ENCODE measurements at regions not wholly inside any gene's neighbourhood (a gene's known extent, or its start where the extent isn't known, plus 50 kb on each side); places are given as distances from the start of the nearest gene placed in this dataset.

DNA sequence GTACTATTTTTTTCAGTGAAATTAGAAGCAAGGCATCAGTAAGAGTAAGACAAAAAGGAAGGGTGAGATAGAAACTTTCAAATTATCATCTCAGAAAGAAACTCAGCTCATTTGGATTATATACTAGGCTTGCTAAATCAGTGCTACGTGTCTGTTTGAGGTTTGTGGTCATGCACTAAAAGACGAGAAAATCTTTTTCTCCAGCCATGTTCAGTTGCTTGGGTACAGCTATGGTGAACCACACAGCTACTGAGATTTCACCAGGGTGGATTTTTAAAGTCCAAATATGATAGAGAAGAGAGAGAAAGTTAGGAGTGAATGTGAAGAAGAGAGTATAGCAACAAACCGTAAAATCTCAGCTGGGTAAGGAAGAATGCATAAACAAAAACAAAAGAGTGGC, 161.6 kb downstream of the PTH2R start:
- FAIRE-seq (no peak), DNase-seq (ENCODE audit: low read depth, low spot score) (no peak)
- H3K79me2 ChIP-seq (ENCODE audit: control insufficient read depth, insufficient read depth, low read length): no peaks in the 10 kb centered on the region
- H2AFZ ChIP-seq (ENCODE audit: control insufficient read depth, low read length): no peak overlapping the region
- no peaks in the 10 kb centered on the region for H3K9me3 ChIP-seq (ENCODE audit: control insufficient read depth, low read depth, low read length)
- H3K4me2 ChIP-seq (ENCODE audit: control insufficient read depth, extremely low read depth, insufficient read depth, low read depth, low read length): no peak overlapping the region
- TF ChIP-seq CTCF (optimal IDR thresholded peaks at IDR 0.05 in 1 of 3, IDR thresholded peaks at IDR 0.05 in 1 of 3, conservative IDR thresholded peaks at IDR 0.05 in 1 of 3; ENCODE audit: extremely low read depth in 1 of 3, insufficient read depth in 2 of 3, low read length in 3 of 3) (no peak), EZH2 (IDR thresholded peaks at IDR 0.05; ENCODE audit: low read length) (no peak)
- no peak overlapping the region for H3K27ac ChIP-seq (ENCODE audit: control insufficient read depth, insufficient read depth, low read length)
- no peaks in the 10 kb centered on the region for H3K9me1 ChIP-seq (ENCODE audit: control insufficient read depth, extremely low read depth, insufficient read depth, low read length)
- no peaks in the 10 kb centered on the region for H3K36me3 ChIP-seq (ENCODE audit: control insufficient read depth in 2 of 2, extremely low read depth in 1 of 2, insufficient read depth in 2 of 2, low read length in 2 of 2)
- no peak overlapping the region for H3K4me3 ChIP-seq (ENCODE audit: control insufficient read depth in 2 of 3, extremely low read depth in 1 of 3, insufficient read depth in 2 of 3, low read depth in 1 of 3, low read length in 3 of 3)
- H3K9ac ChIP-seq (ENCODE audit: control insufficient read depth, extremely low read depth, insufficient read depth, low read length): no peak overlapping the region
- H3K4me1 ChIP-seq (ENCODE audit: control insufficient read depth, extremely low read depth, insufficient read depth, low read length): no peaks in the 10 kb centered on the region
- H4K20me1 ChIP-seq (ENCODE audit: control insufficient read depth, extremely low read depth, insufficient read depth, low read length): no peaks in the 10 kb centered on the region
- no peaks in the 10 kb centered on the region for H3K27me3 ChIP-seq (ENCODE audit: control insufficient read depth, extremely low read depth, insufficient read depth, low read length)
- dilution Hi-C loops (cut with MboI; ENCODE audit: extremely low pct_ligation_motif_present, low sequenced_read_pairs): no loop called here

DNA sequence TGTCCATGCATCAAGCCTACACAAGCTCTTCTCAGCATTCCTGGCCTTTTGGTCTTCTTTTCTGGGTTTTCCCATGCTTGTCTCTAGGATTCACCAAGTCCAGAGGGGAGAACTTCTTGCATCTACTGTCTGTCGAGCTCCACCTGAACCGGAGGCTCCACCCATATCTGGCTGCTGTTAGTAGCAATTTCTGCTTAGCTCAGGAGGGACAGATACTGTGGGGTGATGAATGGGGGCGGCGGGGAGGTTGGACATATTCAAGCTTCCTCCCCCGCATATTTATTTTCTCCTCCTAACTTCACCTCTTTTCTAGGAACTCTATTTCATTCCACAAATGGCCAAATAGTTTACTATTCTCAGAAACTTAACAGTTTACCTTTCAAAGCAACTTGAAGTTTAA, 163.5 kb downstream of the PTH2R start:
- no peak for DNase-seq (ENCODE audit: low read depth, low spot score)
- Histone ChIP-seq H3K9ac (ENCODE audit: control insufficient read depth, extremely low read depth, insufficient read depth, low read length) (no peak overlapping the region), H3K27ac (ENCODE audit: control insufficient read depth, insufficient read depth, low read length) (no peak overlapping the region), H2AFZ (ENCODE audit: control insufficient read depth, low read length) (no peak overlapping the region), H4K20me1 (ENCODE audit: control insufficient read depth, extremely low read depth, insufficient read depth, low read length) (no peaks in the 10 kb centered on the region), H3K36me3 (ENCODE audit: control insufficient read depth in 2 of 2, extremely low read depth in 1 of 2, insufficient read depth in 2 of 2, low read length in 2 of 2) (no peaks in the 10 kb centered on the region), H3K79me2 (ENCODE audit: control insufficient read depth, insufficient read depth, low read length) (no peaks in the 10 kb centered on the region), H3K4me1 (ENCODE audit: control insufficient read depth, extremely low read depth, insufficient read depth, low read length) (no peaks in the 10 kb centered on the region), H3K9me3 (ENCODE audit: control insufficient read depth, low read depth, low read length) (no peaks in the 10 kb centered on the region), H3K4me2 (ENCODE audit: control insufficient read depth, extremely low read depth, insufficient read depth, low read depth, low read length) (no peak overlapping the region), H3K4me3 (ENCODE audit: control insufficient read depth in 2 of 3, extremely low read depth in 1 of 3, insufficient read depth in 2 of 3, low read depth in 1 of 3, low read length in 3 of 3) (no peak overlapping the region), H3K27me3 (ENCODE audit: control insufficient read depth, extremely low read depth, insufficient read depth, low read length) (no peaks in the 10 kb centered on the region), H3K9me1 (ENCODE audit: control insufficient read depth, extremely low read depth, insufficient read depth, low read length) (no peaks in the 10 kb centered on the region)
- FAIRE-seq: no peak
- dilution Hi-C loops (cut with MboI; ENCODE audit: extremely low pct_ligation_motif_present, low sequenced_read_pairs): no loop called here
- TF ChIP-seq EZH2 (IDR thresholded peaks at IDR 0.05; ENCODE audit: low read length): no peak
- no peak for TF ChIP-seq CTCF (optimal IDR thresholded peaks at IDR 0.05 in 1 of 3, IDR thresholded peaks at IDR 0.05 in 1 of 3, conservative IDR thresholded peaks at IDR 0.05 in 1 of 3; ENCODE audit: extremely low read depth in 1 of 3, insufficient read depth in 2 of 3, low read length in 3 of 3)

Measured in keratinocyte (primary cell).